GM12864 (cell line): ENCODE measurements at regions not wholly inside any gene's neighbourhood (a gene's known extent, or its start where the extent isn't known, plus 50 kb on each side); places are given as distances from the start of the nearest gene placed in this dataset.
"Not testable (repeated sequence)": the region's sequence is repeated elsewhere in the genome, so short reads cannot be mapped to it uniquely, and the experiment has no call there.

Source experiments
- DNase-seq: peaks from one replicate; pipeline ENCODE4 v3.0.0-alpha.2; 2011; ENCODE audit warnings: low read depth
- H3K4me3 ChIP-seq: 2 replicates; pipeline ENCODE4 v1.5.1; 2011; ENCODE audit warnings: mild to moderate bottlenecking, low read depth, low read length, control low read depth
- CTCF ChIP-seq: IDR thresholded peaks from 2 replicates; pipeline ENCODE4 v1.5.1; 2011; ENCODE audit warnings: low read depth, mild to moderate bottlenecking, moderate library complexity, low read length, control low read depth, inconsistent platforms; ENCODE audit errors: missing control alignments

- no peak for TF ChIP-seq CTCF
- H3K4me3 ChIP-seq = no peak overlapping the region
- DNase-seq = no peak
Observed at GRCh38 chr21:22351076-22351475, 1352.9 kb downstream of the NCAM2 start.

- no peak for DNase-seq
- H3K4me3 ChIP-seq = no peak overlapping the region
- no peak for TF ChIP-seq CTCF
Observed at GRCh38 chr21:22352088-22352487, 1353.9 kb downstream of the NCAM2 start.

GRCh38 chr21:22355949-22356348, 1357.7 kb downstream of the NCAM2 start:
- DNase-seq = no peak
- no peak overlapping the region for H3K4me3 ChIP-seq
- TF ChIP-seq CTCF = no peak

GRCh38 chr21:22356663-22357062, 1358.5 kb downstream of the NCAM2 start:
- TF ChIP-seq CTCF = no peak
- DNase-seq = no peak
- no peak overlapping the region for H3K4me3 ChIP-seq

GRCh38 chr21:22359599-22359998, 1361.4 kb downstream of the NCAM2 start:
- DNase-seq, H3K4me3 ChIP-seq: not testable (repeated sequence)

GRCh38 chr21:22363504-22363903, 1365.3 kb downstream of the NCAM2 start:
- DNase-seq = no peak
- no peak for TF ChIP-seq CTCF
- H3K4me3 ChIP-seq = no peak overlapping the region

- TF ChIP-seq CTCF = no peak
- H3K4me3 ChIP-seq = no peak overlapping the region
- DNase-seq = no peak
Observed at GRCh38 chr21:22364163-22364562, 1366.0 kb downstream of the NCAM2 start.
